WERI-Rb-1 (cell line): ENCODE measurements at regions not wholly inside any gene's neighbourhood (a gene's known extent, or its start where the extent isn't known, plus 50 kb on each side); places are given as distances from the start of the nearest gene placed in this dataset.

Source experiments
- DNase-seq: peaks from one replicate; pipeline ENCODE4 v3.0.0-alpha.2; 2020
- H3K27ac ChIP-seq: fragments of 250-450 bp; sonication (Bioruptor Pico); 2 replicates; pipeline ENCODE4 v1.5.1; 2020; ENCODE audit warnings: mild to moderate bottlenecking, moderate library complexity
- H3K27me3 ChIP-seq: fragments of 250-450 bp; sonication (Bioruptor Pico); 2 replicates; pipeline ENCODE4 v1.5.1; 2021; ENCODE audit warnings: mild to moderate bottlenecking, low read depth, moderate library complexity; ENCODE audit not compliant: insufficient read depth, severe bottlenecking
- H3K36me3 ChIP-seq: fragments of 250-450 bp; sonication (Bioruptor Pico); 2 replicates; pipeline ENCODE4 v1.5.1; 2020; ENCODE audit warnings: mild to moderate bottlenecking, moderate library complexity
- H3K4me3 ChIP-seq: 2 replicates; pipeline ENCODE4 v1.5.1; 2011; ENCODE audit warnings: low read depth, mild to moderate bottlenecking, control low read depth, low read length
- H3K9me3 ChIP-seq: fragments of 250-450 bp; sonication (Bioruptor Pico); 2 replicates; pipeline ENCODE4 v1.5.1; 2021; ENCODE audit warnings: mild to moderate bottlenecking, moderate library complexity; ENCODE audit not compliant: severe bottlenecking
- CTCF ChIP-seq: IDR thresholded peaks from 2 replicates; pipeline ENCODE4 v1.5.1; 2011; ENCODE audit warnings: low read depth, mild to moderate bottlenecking, control low read depth, inconsistent platforms, low read length

- no peaks in the 10 kb centered on the region for H3K9me3 ChIP-seq
Observed at GRCh38 chr7:120156476-120156875, 116.5 kb upstream of the KCND2 start.

DNA sequence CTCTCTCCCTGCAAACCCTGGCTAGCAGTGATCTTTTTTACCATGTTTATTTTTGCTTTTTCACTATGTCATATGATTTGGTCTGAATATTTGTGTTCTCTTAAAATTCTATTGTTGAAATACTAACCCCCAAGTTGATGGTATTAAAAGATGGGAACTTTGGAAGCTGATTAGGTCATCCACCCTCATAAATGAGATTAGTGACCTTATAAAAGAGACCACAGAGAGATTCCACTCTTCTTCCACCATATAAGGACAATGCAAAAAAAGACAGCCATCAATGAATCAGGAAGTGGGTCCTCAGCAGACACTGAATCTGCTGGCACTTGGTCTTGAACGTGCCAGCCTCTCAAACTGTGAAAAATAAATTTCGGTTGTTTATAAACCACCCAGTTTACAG lies 112.8 kb upstream of the KCND2 start:
- no peak for DNase-seq
- Histone ChIP-seq H3K9me3 (no peaks in the 10 kb centered on the region), H3K27ac (no peak overlapping the region), H3K36me3 (no peaks in the 10 kb centered on the region), H3K4me3 (no peak overlapping the region), H3K27me3 (no peaks in the 10 kb centered on the region)
- no peak for TF ChIP-seq CTCF

More at GRCh38 chr7:120156476-120156875, 116.5 kb upstream of the KCND2 start:
- Histone ChIP-seq H3K27ac (no peak overlapping the region), H3K4me3 (no peak overlapping the region), H3K36me3 (no peaks in the 10 kb centered on the region), H3K27me3 (no peaks in the 10 kb centered on the region)
- DNase-seq, result no peak
- TF ChIP-seq CTCF, result no peak

- TF ChIP-seq CTCF, result no peak
- H3K36me3 ChIP-seq, result no peaks in the 10 kb centered on the region
- no peak for DNase-seq
- no peak overlapping the region for H3K4me3 ChIP-seq
- no peaks in the 10 kb centered on the region for H3K9me3 ChIP-seq
- no peaks in the 10 kb centered on the region for H3K27me3 ChIP-seq
- no peak overlapping the region for H3K27ac ChIP-seq
Observed at GRCh38 chr7:120163449-120163848, 109.5 kb upstream of the KCND2 start.

DNA sequence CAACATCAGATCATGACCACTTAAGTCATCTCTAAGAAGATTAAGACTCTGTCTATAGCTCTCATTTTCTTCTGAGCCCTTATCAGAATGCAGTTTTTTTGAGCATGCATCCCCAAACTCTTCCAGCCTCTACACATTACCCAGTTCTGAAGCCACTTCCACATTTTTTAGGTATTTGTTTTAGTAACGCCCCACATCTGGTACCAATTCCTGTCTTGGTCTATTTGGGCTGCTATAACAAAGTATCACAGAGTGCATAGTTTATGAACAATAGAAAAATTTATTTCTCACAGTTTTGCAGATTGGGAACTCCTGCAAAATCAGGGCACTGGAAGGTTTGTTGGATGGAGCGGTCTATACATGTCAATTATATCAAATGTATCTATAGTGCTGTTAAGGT lies 107.7 kb upstream of the KCND2 start:
- no peak for DNase-seq
- no peak overlapping the region for H3K4me3 ChIP-seq
- no peaks in the 10 kb centered on the region for H3K36me3 ChIP-seq
- H3K9me3 ChIP-seq, result no peaks in the 10 kb centered on the region
- TF ChIP-seq CTCF, result no peak
- no peaks in the 10 kb centered on the region for H3K27me3 ChIP-seq
- H3K27ac ChIP-seq, result no peak overlapping the region

- TF ChIP-seq CTCF, result no peak
- H3K4me3 ChIP-seq, result no peak overlapping the region
- no peak for DNase-seq
- no peaks in the 10 kb centered on the region for H3K36me3 ChIP-seq
- H3K27me3 ChIP-seq, result no peaks in the 10 kb centered on the region
- no peaks in the 10 kb centered on the region for H3K9me3 ChIP-seq
- no peak overlapping the region for H3K27ac ChIP-seq
Observed at GRCh38 chr7:120168066-120168465, 104.9 kb upstream of the KCND2 start.

GRCh38 chr7:120169996-120170783 lies 102.8 kb upstream of the KCND2 start:
- no peaks in the 10 kb centered on the region for H3K9me3 ChIP-seq
- H3K4me3 ChIP-seq, result no peak overlapping the region
- no peak for DNase-seq
- H3K36me3 ChIP-seq, result no peaks in the 10 kb centered on the region
- no peak overlapping the region for H3K27ac ChIP-seq
- no peak for TF ChIP-seq CTCF
- no peaks in the 10 kb centered on the region for H3K27me3 ChIP-seq
